ENCODE measurements at regions not wholly inside any gene's neighbourhood (a gene's known extent, or its start where the extent isn't known, plus 50 kb on each side); places are given as distances from the start of the nearest gene placed in this dataset.

DNA sequence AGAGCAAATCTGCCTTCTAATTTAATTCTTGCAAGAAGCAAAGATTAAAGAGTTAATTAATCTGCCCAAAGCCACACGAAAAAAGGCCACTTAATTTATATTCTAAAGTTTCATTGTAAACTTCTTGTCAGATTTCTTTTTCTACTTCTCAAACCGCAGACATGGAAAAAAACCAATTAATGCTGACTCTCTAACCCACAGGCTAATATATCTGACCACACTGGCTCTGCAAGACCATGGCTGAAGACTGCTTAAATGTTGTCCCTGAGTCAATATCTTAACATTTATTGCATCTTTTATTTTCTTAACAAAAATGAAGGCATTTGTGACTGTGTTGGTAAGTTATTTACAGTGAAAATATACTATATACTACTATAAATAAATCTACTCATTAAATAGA is 234.0 kb upstream of the SP8 start:
- Histone ChIP-seq H3K4me3 (no peak overlapping the region), H3K4me1 (no peaks in the 10 kb centered on the region), H3K27me3 (peaks cover 16% of the 10 kb centered on the region), H3K9me3 (peaks cover 0 to 5% (median 0%) of the 10 kb centered on the region in 3 donors), H3K36me3 (no peaks in the 10 kb centered on the region), H3K27ac (no peak overlapping the region)
- WGBS, 2 donors (ENCODE audit: low coverage in 1 of 2) = 17 to 31% methylated on average over 2 of the region's 2 CpGs
- ATAC-seq = no peak
- TF ChIP-seq, protein P1, sequence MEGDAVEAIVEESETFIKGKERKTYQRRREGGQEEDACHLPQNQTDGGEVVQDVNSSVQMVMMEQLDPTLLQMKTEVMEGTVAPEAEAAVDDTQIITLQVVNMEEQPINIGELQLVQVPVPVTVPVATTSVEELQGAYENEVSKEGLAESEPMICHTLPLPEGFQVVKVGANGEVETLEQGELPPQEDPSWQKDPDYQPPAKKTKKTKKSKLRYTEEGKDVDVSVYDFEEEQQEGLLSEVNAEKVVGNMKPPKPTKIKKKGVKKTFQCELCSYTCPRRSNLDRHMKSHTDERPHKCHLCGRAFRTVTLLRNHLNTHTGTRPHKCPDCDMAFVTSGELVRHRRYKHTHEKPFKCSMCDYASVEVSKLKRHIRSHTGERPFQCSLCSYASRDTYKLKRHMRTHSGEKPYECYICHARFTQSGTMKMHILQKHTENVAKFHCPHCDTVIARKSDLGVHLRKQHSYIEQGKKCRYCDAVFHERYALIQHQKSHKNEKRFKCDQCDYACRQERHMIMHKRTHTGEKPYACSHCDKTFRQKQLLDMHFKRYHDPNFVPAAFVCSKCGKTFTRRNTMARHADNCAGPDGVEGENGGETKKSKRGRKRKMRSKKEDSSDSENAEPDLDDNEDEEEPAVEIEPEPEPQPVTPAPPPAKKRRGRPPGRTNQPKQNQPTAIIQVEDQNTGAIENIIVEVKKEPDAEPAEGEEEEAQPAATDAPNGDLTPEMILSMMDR (IDR thresholded peaks at IDR 0.05) = no peak
- TF ChIP-seq POLR2A (IDR thresholded peaks at IDR 0.05) = no peak
- no peak for TF ChIP-seq EP300 (IDR thresholded peaks at IDR 0.05)
- TF ChIP-seq POLR2AphosphoS5 (IDR thresholded peaks at IDR 0.05) = no peak

- Histone ChIP-seq H3K4me3 (no peak overlapping the region), H3K27ac (no peak overlapping the region), H3K4me1 (no peaks in the 10 kb centered on the region), H3K36me3 (no peaks in the 10 kb centered on the region), H3K9me3 (no peaks in the 10 kb centered on the region), H3K27me3 (peaks cover 22% of the 10 kb centered on the region)
- TF ChIP-seq POLR2AphosphoS5 (IDR thresholded peaks at IDR 0.05) (no peak), POLR2A (IDR thresholded peaks at IDR 0.05) (no peak), EP300 (IDR thresholded peaks at IDR 0.05) (no peak)
- TF ChIP-seq, protein P1 (IDR thresholded peaks at IDR 0.05) = no peak
- 38 to 54% methylated on average over 4 to 6 of the region's 6 CpGs for WGBS, 2 donors (ENCODE audit: low coverage in 1 of 2)
- ATAC-seq = no peak
Observed at GRCh38 chr7:21023841-21024484, 237.3 kb upstream of the SP8 start.

DNA sequence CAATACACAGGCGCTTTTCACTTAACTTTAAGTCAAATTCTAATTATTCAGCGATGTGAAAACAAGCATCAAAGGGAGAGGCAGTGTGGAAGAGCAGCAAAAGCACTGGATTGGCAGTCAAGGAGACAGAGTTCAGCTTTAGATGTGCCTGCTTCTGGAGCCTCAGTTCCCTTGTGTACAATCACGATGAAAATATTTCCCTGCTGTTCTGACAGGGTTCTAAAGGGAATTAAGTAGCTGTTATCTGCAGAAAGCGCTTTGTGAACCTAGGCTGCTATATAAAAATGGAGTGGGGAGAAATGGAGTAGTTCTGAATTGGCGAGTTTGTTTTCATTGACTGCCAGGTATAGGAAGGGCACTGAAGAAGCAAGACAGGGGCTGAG is 237.8 kb upstream of the SP8 start:
- ATAC-seq = no peak
- no peaks in the 10 kb centered on the region for H3K4me1 ChIP-seq
- 41 to 70% methylated on average over 3 to 5 of the region's 5 CpGs for WGBS, 2 donors (ENCODE audit: low coverage in 1 of 2)
- no peak overlapping the region for H3K27ac ChIP-seq
- H3K4me3 ChIP-seq = no peak overlapping the region
- H3K27me3 ChIP-seq = peaks cover 22% of the 10 kb centered on the region
- no peaks in the 10 kb centered on the region for H3K9me3 ChIP-seq
- TF ChIP-seq, protein P1 (IDR thresholded peaks at IDR 0.05) = no peak
- no peaks in the 10 kb centered on the region for H3K36me3 ChIP-seq

GRCh38 chr7:21028186-21028585 is 241.5 kb upstream of the SP8 start:
- TF ChIP-seq POLR2A (IDR thresholded peaks at IDR 0.05) (no peak), EP300 (IDR thresholded peaks at IDR 0.05) (no peak), POLR2AphosphoS5 (IDR thresholded peaks at IDR 0.05) (no peak)
- TF ChIP-seq, protein P1 (IDR thresholded peaks at IDR 0.05) = no peak
- 26 to 43% methylated on average over 8 to 13 of the region's 13 CpGs for WGBS, 2 donors (ENCODE audit: low coverage in 1 of 2)
- no peak overlapping the region for H3K4me3 ChIP-seq

DNA sequence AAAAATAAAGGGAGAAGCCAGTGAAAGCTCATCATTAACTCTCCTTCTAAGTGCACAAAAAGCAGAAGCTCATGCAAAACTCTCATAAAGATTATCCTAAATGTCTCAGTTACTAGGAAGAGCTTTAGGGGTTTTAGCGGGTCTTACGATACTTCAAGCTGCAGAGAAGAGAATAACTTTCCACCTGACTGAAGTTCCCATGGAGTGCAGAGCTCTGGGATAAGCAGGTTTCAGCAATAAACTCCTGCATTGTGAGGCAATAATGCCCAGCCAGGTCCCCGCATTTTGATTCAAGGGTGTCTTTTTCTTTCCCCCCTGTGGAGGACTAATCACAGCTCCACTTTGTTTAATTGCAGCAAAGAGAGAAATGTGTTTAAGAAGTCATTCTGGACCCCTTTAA is 241.9 kb upstream of the SP8 start:
- no peak overlapping the region for H3K27ac ChIP-seq
- ATAC-seq = no peak
- 28 to 54% methylated on average over 3 of the region's 3 CpGs for WGBS, 2 donors (ENCODE audit: low coverage in 1 of 2)
- TF ChIP-seq POLR2A (IDR thresholded peaks at IDR 0.05) (no peak), POLR2AphosphoS5 (IDR thresholded peaks at IDR 0.05) (no peak), EP300 (IDR thresholded peaks at IDR 0.05) (no peak)
- TF ChIP-seq, protein P1 (IDR thresholded peaks at IDR 0.05) = no peak
- no peaks in the 10 kb centered on the region for H3K9me3 ChIP-seq
- no peaks in the 10 kb centered on the region for H3K36me3 ChIP-seq
- no peak overlapping the region for H3K4me3 ChIP-seq
- peaks cover 18% of the 10 kb centered on the region for H3K27me3 ChIP-seq
- no peaks in the 10 kb centered on the region for H3K4me1 ChIP-seq

More at GRCh38 chr7:21028186-21028585, 241.5 kb upstream of the SP8 start:
- Histone ChIP-seq H3K27me3 (peaks cover 20% of the 10 kb centered on the region), H3K27ac (no peak overlapping the region), H3K4me1 (no peaks in the 10 kb centered on the region), H3K9me3 (no peaks in the 10 kb centered on the region), H3K36me3 (no peaks in the 10 kb centered on the region)
- ATAC-seq = no peak

All from gastroesophageal sphincter (tissue), 4 donors.